Neural progenitor cell (in vitro differentiated cells): ENCODE measurements at regions not wholly inside any gene's neighbourhood (a gene's known extent, or its start where the extent isn't known, plus 50 kb on each side); places are given as distances from the start of the nearest gene placed in this dataset.

Source experiments
- CTCF ChIP-seq: fragments of 200-600 bp; sonication (generic); IDR thresholded peaks from 2 replicates; pipeline ENCODE4 v1.5.1; 2017; ENCODE audit warnings: antibody characterized with exemption, mild to moderate bottlenecking
- EZH2 ChIP-seq: fragments of 200-600 bp; sonication (generic); IDR thresholded peaks from 2 replicates; pipeline ENCODE4 v1.6.1; 2017; ENCODE audit warnings: antibody characterized with exemption, mild to moderate bottlenecking, moderate library complexity
- EZH2phosphoT487 ChIP-seq: fragments of 200-600 bp; sonication (generic); IDR thresholded peaks from 2 replicates; pipeline ENCODE4 v1.6.1; 2017; ENCODE audit warnings: antibody characterized with exemption

- TF ChIP-seq CTCF (no peak), EZH2 (no peak), EZH2phosphoT487 (no peak)
These were observed 200.5 kb upstream of the NEGR1 start for GRCh38 chr1:72482736-72483413.
